OCI-LY7 (cell line): ENCODE measurements at regions not wholly inside any gene's neighbourhood (a gene's known extent, or its start where the extent isn't known, plus 50 kb on each side); places are given as distances from the start of the nearest gene placed in this dataset.

ENCODE experiments used
- CTCF ChIP-seq: fragments of 200-600 bp; sonication (generic); conservative IDR thresholded peaks from 2 replicates; pipeline ENCODE4 v1.5.1; 2014; ENCODE audit warnings: mild to moderate bottlenecking, antibody characterized with exemption, low read length, moderate library complexity, mixed read lengths
- EZH2phosphoT487 ChIP-seq: fragments of 200-600 bp; sonication (generic); IDR thresholded peaks from 2 replicates; pipeline ENCODE4 v1.6.1; 2018; ENCODE audit warnings: low read depth, borderline replicate concordance, mild to moderate bottlenecking, mixed run types, antibody characterized with exemption, low read length, moderate library complexity, mixed read lengths

- no peak for TF ChIP-seq EZH2phosphoT487
- no peak for TF ChIP-seq CTCF
These were observed 135.2 kb upstream of the RBMS1 start for GRCh38 chr2:160628811-160629210.
